DOHH2 (cell line): ENCODE measurements at regions not wholly inside any gene's neighbourhood (a gene's known extent, or its start where the extent isn't known, plus 50 kb on each side); places are given as distances from the start of the nearest gene placed in this dataset.

Experiments used
- H3F3A ChIP-seq: fragments of 200-600 bp; sonication (generic), shearing (Covaris generic); 2 replicates; pipeline ENCODE4 v1.6.0; 2016; ENCODE audit warnings: antibody characterized with exemption, mild to moderate bottlenecking; ENCODE audit not compliant: control insufficient read depth, insufficient read depth
- H3K27ac ChIP-seq: fragments of 200-600 bp; sonication (generic); 2 replicates; pipeline ENCODE4 v1.5.1; 2014; ENCODE audit warnings: low read depth, mild to moderate bottlenecking, low read length, moderate library complexity
- H3K27me3 ChIP-seq: fragments of 200-600 bp; sonication (generic); 2 replicates; pipeline ENCODE4 v1.6.1; 2014; ENCODE audit warnings: mild to moderate bottlenecking, low read length, mixed read lengths; ENCODE audit not compliant: control insufficient read depth
- H3K36me3 ChIP-seq: fragments of 200-600 bp; sonication (generic); 2 replicates; pipeline ENCODE4 v1.6.1; 2014; ENCODE audit warnings: mild to moderate bottlenecking, low read length, moderate library complexity, mixed read lengths; ENCODE audit not compliant: control insufficient read depth
- H3K4me1 ChIP-seq: fragments of 200-600 bp; sonication (generic); 2 replicates; pipeline ENCODE4 v1.6.1; 2014; ENCODE audit warnings: mild to moderate bottlenecking, low read length, mixed read lengths; ENCODE audit not compliant: control insufficient read depth
- H3K4me2 ChIP-seq: fragments of 200-600 bp; sonication (generic); 2 replicates; pipeline ENCODE4 v1.6.0; 2014; ENCODE audit warnings: mild to moderate bottlenecking, low read length, moderate library complexity
- H3K4me3 ChIP-seq: fragments of 200-600 bp; sonication (generic); 2 replicates; pipeline ENCODE4 v1.5.1; 2014; ENCODE audit warnings: mild to moderate bottlenecking, low read length, mixed read lengths
- H3K79me2 ChIP-seq: fragments of 200-600 bp; sonication (generic); 2 replicates; pipeline ENCODE4 v1.6.1; 2014; ENCODE audit warnings: mild to moderate bottlenecking, low read length, mixed read lengths; ENCODE audit not compliant: control insufficient read depth
- H3K9me2 ChIP-seq: fragments of 200-600 bp; sonication (generic); replicated peaks from 2 replicates; pipeline ENCODE4 v1.6.1; 2014; ENCODE audit warnings: mild to moderate bottlenecking, low read length, mixed read lengths; ENCODE audit not compliant: control insufficient read depth
- H3K9me3 ChIP-seq: fragments of 200-600 bp; sonication (generic); 2 replicates; pipeline ENCODE4 v1.6.1; 2014; ENCODE audit warnings: antibody characterized with exemption, low read length, mixed read lengths; ENCODE audit not compliant: control insufficient read depth, insufficient read depth
- H4K20me1 ChIP-seq: fragments of 200-600 bp; sonication (generic); 2 replicates; pipeline ENCODE4 v1.6.0; 2014; ENCODE audit warnings: low read depth, mild to moderate bottlenecking, antibody characterized with exemption, low read length, moderate library complexity; ENCODE audit not compliant: control insufficient read depth, insufficient read depth
- EZH2phosphoT487 ChIP-seq: fragments of 200-600 bp; sonication (generic); IDR thresholded peaks from 2 replicates; pipeline ENCODE4 v1.6.1; 2017; ENCODE audit warnings: borderline replicate concordance, mild to moderate bottlenecking, antibody characterized with exemption, low read length, moderate library complexity, mixed read lengths
- TF ChIP-seq, protein P1 (sequence below): fragments of 200-600 bp; sonication (generic); IDR thresholded peaks from one replicate; pipeline ENCODE4 v1.5.1; 2014; ENCODE audit warnings: antibody characterized with exemption, mild to moderate bottlenecking, low read depth, low read length; ENCODE audit not compliant: poor library complexity, severe bottlenecking

DNA sequence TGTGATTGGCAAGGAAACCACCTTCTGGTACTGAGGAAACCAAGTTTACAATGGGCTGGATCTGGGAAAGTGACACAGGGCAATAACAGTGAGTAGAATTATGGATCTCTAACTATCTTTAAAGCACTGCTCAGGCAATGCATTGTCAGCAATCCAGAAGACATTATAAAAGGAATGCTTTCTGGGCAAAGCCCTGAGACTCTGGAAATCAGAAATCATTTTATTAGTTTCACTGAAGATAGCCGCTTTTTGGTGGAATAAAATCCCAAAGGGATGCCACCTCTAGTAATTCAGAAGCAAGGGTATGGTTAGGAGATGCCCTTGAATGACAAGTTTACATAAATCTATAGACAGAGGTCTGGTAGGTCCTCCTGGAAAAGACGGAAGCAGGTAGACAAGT lies 211.1 kb downstream of the DMRT2 start:
- no peaks in the 10 kb centered on the region for H3K36me3 ChIP-seq
- H3F3A ChIP-seq, result no peaks in the 10 kb centered on the region
- no peaks in the 10 kb centered on the region for H4K20me1 ChIP-seq
- no peak overlapping the region for H3K4me2 ChIP-seq
- no peaks in the 10 kb centered on the region for H3K9me3 ChIP-seq
- H3K4me3 ChIP-seq, result no peak overlapping the region
- H3K79me2 ChIP-seq, result no peaks in the 10 kb centered on the region
- H3K4me1 ChIP-seq, result no peaks in the 10 kb centered on the region
- no peak overlapping the region for H3K27ac ChIP-seq
- TF ChIP-seq EZH2phosphoT487, result no peak
- TF ChIP-seq, protein P1, sequence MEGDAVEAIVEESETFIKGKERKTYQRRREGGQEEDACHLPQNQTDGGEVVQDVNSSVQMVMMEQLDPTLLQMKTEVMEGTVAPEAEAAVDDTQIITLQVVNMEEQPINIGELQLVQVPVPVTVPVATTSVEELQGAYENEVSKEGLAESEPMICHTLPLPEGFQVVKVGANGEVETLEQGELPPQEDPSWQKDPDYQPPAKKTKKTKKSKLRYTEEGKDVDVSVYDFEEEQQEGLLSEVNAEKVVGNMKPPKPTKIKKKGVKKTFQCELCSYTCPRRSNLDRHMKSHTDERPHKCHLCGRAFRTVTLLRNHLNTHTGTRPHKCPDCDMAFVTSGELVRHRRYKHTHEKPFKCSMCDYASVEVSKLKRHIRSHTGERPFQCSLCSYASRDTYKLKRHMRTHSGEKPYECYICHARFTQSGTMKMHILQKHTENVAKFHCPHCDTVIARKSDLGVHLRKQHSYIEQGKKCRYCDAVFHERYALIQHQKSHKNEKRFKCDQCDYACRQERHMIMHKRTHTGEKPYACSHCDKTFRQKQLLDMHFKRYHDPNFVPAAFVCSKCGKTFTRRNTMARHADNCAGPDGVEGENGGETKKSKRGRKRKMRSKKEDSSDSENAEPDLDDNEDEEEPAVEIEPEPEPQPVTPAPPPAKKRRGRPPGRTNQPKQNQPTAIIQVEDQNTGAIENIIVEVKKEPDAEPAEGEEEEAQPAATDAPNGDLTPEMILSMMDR, result no peak
- H3K9me2 ChIP-seq, result no peaks in the 10 kb centered on the region
- peaks cover 3% of the 10 kb centered on the region; the same call in 1 of the 2 replicates for H3K27me3 ChIP-seq

DNA sequence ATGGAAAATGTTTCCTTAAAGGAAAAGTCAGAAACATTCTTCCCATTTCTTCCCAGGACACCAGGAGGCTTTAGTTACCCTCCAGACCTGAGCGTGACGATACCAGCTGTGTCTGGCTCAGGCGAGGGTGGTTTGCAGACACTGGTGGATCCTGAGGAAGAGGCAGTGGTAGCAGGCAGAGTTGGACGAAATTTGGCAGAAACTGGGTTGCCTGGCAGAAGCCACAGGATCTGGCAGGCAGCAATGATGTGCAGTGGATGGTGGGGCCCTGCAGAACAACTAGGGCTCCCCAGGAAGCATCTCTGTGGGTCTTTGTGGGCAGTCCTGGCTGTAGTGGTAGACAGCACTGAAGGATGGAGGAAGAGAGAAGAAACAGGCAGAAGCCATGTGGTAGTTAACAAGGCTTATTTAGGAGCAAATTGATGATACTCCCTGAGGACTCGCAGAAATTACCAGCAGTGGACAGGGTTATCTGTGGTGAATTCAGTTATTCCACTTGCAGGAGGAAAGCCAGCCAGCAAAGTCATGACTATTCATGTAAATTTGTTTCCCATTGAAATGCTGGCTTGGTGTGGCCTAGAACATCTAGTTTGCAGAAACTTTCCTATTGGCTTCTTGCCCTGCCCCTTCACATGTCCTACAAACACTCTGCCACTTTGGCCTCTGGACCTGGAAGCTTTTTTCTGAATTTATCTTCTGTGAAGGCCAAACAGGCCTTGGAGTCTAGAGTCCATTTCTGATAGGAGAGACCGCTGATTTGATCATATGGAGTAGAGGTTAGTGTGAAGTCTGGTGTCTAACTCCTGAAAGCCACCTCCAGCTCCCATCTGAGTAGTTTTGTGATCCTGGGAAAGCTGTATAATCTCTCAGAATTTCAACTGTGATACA lies 212.0 kb downstream of the DMRT2 start:
- Histone ChIP-seq H3K4me2 (no peak overlapping the region), H3K27ac (no peak overlapping the region), H3K4me1 (no peaks in the 10 kb centered on the region), H3K27me3 (peaks cover 3% of the 10 kb centered on the region; the same call in 1 of the 2 replicates), H3K79me2 (no peaks in the 10 kb centered on the region), H3K9me3 (no peaks in the 10 kb centered on the region), H3F3A (no peaks in the 10 kb centered on the region), H3K9me2 (no peaks in the 10 kb centered on the region), H3K4me3 (no peak overlapping the region), H4K20me1 (no peaks in the 10 kb centered on the region), H3K36me3 (no peaks in the 10 kb centered on the region)
- TF ChIP-seq, protein P1, result no peak
- no peak for TF ChIP-seq EZH2phosphoT487

DNA sequence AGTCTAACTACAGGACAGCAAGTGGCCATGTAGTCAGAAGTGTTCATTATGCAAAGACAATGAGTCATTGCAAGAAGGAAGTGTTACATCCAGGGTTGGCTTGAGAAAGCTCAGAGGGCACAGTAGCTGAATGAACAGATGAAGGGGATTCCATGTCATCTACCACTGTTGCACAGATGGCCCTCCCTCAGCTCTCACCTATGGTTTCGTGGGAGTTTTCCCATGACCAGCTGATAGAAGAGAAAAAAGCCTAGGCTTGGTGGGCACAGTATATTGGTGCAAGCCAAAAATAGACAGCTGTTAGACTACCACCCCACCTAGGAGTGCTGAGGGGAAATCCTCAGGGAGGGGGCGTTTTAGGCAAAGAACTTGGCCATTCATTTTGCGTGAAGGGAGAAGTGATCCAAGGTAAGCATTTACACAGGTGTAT lies 217.0 kb downstream of the DMRT2 start:
- no peaks in the 10 kb centered on the region for H3F3A ChIP-seq
- H3K4me1 ChIP-seq, result no peaks in the 10 kb centered on the region
- H3K4me3 ChIP-seq, result no peak overlapping the region
- TF ChIP-seq, protein P1, result no peak
- no peak for TF ChIP-seq EZH2phosphoT487
- peaks cover 3% of the 10 kb centered on the region; the same call in 1 of the 2 replicates for H3K27me3 ChIP-seq
- H3K27ac ChIP-seq, result no peak overlapping the region
- no peaks in the 10 kb centered on the region for H3K9me3 ChIP-seq
- H4K20me1 ChIP-seq, result no peaks in the 10 kb centered on the region
- no peaks in the 10 kb centered on the region for H3K9me2 ChIP-seq
- H3K36me3 ChIP-seq, result no peaks in the 10 kb centered on the region
- H3K79me2 ChIP-seq, result no peaks in the 10 kb centered on the region
- H3K4me2 ChIP-seq, result no peak overlapping the region
